ENCODE measurements at regions not wholly inside any gene's neighbourhood (a gene's known extent, or its start where the extent isn't known, plus 50 kb on each side); places are given as distances from the start of the nearest gene placed in this dataset.

GRCh38 chr9:7906783-7907550 is 107.4 kb upstream of the DMAC1 start:
- Histone ChIP-seq H3K9me2 (ENCODE audit: insufficient read depth, low read length) (no peaks in the 10 kb centered on the region), H3K27me3 (ENCODE audit: insufficient read depth, low read depth, low read length) (no peaks in the 10 kb centered on the region), H3K4me2 (ENCODE audit: low read length) (no peak overlapping the region), H3F3A (ENCODE audit: insufficient read depth, low read length, poor library complexity, severe bottlenecking) (no peaks in the 10 kb centered on the region), H3K9ac (ENCODE audit: low read length) (no peak overlapping the region), H3K9me3 (ENCODE audit: low read length) (no peaks in the 10 kb centered on the region), H3K4me3 (ENCODE audit: low read length) (no peak overlapping the region), H4K20me1 (ENCODE audit: insufficient read depth) (no peaks in the 10 kb centered on the region), H3K79me2 (replicated peaks; ENCODE audit: insufficient read depth, low read length) (no peaks in the 10 kb centered on the region), H3K36me3 (ENCODE audit: insufficient read depth, low read length) (no peaks in the 10 kb centered on the region), H2AFZ (ENCODE audit: low read depth, low read length) (no peak overlapping the region), H3K27ac (ENCODE audit: low read length) (no peak overlapping the region)
- no peak for TF ChIP-seq MXI1 (conservative IDR thresholded peaks at IDR 0.05; ENCODE audit: poor library complexity, severe bottlenecking)
- no peak for TF ChIP-seq REST (IDR thresholded peaks at IDR 0.05; ENCODE audit: borderline replicate concordance)
- TF ChIP-seq POLR2AphosphoS5 (IDR thresholded peaks at IDR 0.05) = no peak
- TF ChIP-seq, protein P1, sequence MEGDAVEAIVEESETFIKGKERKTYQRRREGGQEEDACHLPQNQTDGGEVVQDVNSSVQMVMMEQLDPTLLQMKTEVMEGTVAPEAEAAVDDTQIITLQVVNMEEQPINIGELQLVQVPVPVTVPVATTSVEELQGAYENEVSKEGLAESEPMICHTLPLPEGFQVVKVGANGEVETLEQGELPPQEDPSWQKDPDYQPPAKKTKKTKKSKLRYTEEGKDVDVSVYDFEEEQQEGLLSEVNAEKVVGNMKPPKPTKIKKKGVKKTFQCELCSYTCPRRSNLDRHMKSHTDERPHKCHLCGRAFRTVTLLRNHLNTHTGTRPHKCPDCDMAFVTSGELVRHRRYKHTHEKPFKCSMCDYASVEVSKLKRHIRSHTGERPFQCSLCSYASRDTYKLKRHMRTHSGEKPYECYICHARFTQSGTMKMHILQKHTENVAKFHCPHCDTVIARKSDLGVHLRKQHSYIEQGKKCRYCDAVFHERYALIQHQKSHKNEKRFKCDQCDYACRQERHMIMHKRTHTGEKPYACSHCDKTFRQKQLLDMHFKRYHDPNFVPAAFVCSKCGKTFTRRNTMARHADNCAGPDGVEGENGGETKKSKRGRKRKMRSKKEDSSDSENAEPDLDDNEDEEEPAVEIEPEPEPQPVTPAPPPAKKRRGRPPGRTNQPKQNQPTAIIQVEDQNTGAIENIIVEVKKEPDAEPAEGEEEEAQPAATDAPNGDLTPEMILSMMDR (IDR thresholded peaks at IDR 0.05; ENCODE audit: poor library complexity, severe bottlenecking) = no peak
- no peak for TF ChIP-seq SMC3 (conservative IDR thresholded peaks at IDR 0.05; ENCODE audit: poor library complexity)

- Histone ChIP-seq H3K36me3 (ENCODE audit: insufficient read depth, low read length) (no peaks in the 10 kb centered on the region), H3K9me2 (ENCODE audit: insufficient read depth, low read length) (no peaks in the 10 kb centered on the region), H3K79me2 (replicated peaks; ENCODE audit: insufficient read depth, low read length) (no peaks in the 10 kb centered on the region), H3K4me3 (ENCODE audit: low read length) (no peak overlapping the region), H3K27ac (ENCODE audit: low read length) (no peak overlapping the region), H3K9ac (ENCODE audit: low read length) (no peak overlapping the region), H3K27me3 (ENCODE audit: insufficient read depth, low read depth, low read length) (no peaks in the 10 kb centered on the region), H2AFZ (ENCODE audit: low read depth, low read length) (no peak overlapping the region), H4K20me1 (ENCODE audit: insufficient read depth) (no peaks in the 10 kb centered on the region), H3K9me3 (ENCODE audit: low read length) (no peaks in the 10 kb centered on the region), H3K4me2 (ENCODE audit: low read length) (no peak overlapping the region), H3F3A (ENCODE audit: insufficient read depth, low read length, poor library complexity, severe bottlenecking) (no peaks in the 10 kb centered on the region)
- TF ChIP-seq RAD21 (conservative IDR thresholded peaks at IDR 0.05) = no peak
- TF ChIP-seq, protein P1 (IDR thresholded peaks at IDR 0.05; ENCODE audit: poor library complexity, severe bottlenecking) = no peak
- TF ChIP-seq MXI1 (conservative IDR thresholded peaks at IDR 0.05; ENCODE audit: poor library complexity, severe bottlenecking) = no peak
Measured at GRCh38 chr9:7901621-7902020, 102.0 kb upstream of the DMAC1 start.
